ENCODE measurements at regions not wholly inside any gene's neighbourhood (a gene's known extent, or its start where the extent isn't known, plus 50 kb on each side); places are given as distances from the start of the nearest gene placed in this dataset.

DNA sequence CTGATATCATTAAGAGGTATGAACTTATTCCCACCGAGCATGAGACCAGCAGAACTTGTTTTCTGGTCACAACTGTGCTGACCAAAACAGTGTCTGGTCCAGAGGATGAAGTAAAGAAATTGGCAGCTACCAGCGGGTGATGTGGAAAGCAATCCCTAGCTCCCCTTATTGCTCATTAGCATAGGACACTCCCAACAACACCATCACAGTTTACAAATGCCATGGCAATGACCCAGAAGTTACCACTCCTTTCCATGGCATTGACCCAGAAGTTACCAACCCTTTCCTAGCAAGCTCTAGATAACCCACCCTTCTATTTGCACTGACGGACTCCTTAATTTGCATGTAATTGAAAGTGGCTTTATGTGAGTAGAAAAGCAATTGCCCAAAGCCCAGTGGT is 1856.1 kb downstream of the OLFM4 start:
- TF ChIP-seq EZH2 (IDR thresholded peaks at IDR 0.05) (no peak), POLR2AphosphoS5 (IDR thresholded peaks at IDR 0.05; ENCODE audit: borderline replicate concordance, low read depth, low read length) (no peak)
